ENCODE measurements at regions not wholly inside any gene's neighbourhood (a gene's known extent, or its start where the extent isn't known, plus 50 kb on each side); places are given as distances from the start of the nearest gene placed in this dataset.

DNA sequence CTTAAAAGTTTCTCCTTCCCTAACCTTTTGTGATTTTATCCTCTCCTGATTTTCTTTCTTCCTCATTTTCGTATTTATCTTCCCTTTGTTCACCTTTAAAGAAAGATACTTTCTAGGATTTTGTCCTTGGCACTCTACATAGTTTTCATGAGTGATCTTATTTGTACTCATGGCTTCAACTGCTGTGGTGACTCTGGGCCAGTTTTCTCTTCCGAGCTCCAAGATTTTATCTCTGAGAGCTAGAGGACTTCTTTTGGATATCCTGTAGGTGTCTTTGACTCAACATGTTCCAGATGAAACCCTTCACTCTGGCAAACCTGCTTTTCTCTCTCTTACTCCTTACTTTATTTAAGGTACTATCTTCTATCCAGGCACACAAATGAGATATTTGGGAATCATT lies 53.7 kb upstream of the MACF1 start:
- intact Hi-C loops (cut with DNase I): loop anchor here in 1 of 2 donors (5.0 kb wide), 1 partner anchor 33 kb away; no protein-coding TSS in a partner anchor
- H3K27ac ChIP-seq (ENCODE audit: low read depth in 1 of 2, low read length in 2 of 2): no peak overlapping the region
- no peak for ATAC-seq (ENCODE audit: low FRiP score)
- no peaks in the 10 kb centered on the region for H3K27me3 ChIP-seq (ENCODE audit: control insufficient read depth in 1 of 2, insufficient read depth in 2 of 2, low read length in 1 of 2)
- H3K4me3 ChIP-seq (ENCODE audit: low read length in 2 of 2): no peak overlapping the region
- no peaks in the 10 kb centered on the region for H3K36me3 ChIP-seq (ENCODE audit: control insufficient read depth in 1 of 2, insufficient read depth in 2 of 2, low read length in 1 of 2)
- no peaks in the 10 kb centered on the region for H3K9me3 ChIP-seq (ENCODE audit: control insufficient read depth, low read length)
- WGBS, 2 donors: 44 to 46% methylated on average over 2 of the region's 2 CpGs
- DNase-seq: no peak
- H3K4me1 ChIP-seq (ENCODE audit: control insufficient read depth in 1 of 2, insufficient read depth in 2 of 2, low read length in 2 of 2): peaks cover 18 to 23% of the 10 kb centered on the region in 2 donors

DNA sequence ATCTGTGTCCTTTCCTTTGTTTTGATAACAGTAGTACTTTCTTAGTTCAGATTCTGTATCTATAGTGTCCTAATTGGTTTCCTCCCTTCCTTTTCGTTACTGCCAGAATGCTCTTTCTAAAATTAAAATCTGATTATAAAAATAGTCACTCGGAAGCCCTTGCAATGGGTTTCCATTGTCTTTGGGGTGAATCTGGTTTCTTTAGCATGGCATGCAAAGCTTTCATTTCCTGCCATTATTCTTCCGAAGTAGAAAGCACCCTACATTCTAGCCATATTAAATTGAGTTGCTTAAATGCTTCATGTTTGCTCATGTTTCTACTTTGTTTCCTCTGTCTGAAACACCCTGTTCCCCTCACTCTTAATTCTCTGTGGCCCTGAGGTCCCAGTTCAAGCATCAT lies 53.2 kb upstream of the MACF1 start:
- H3K4me1 ChIP-seq (ENCODE audit: control insufficient read depth in 1 of 2, insufficient read depth in 2 of 2, low read length in 2 of 2): peaks cover 18 to 23% of the 10 kb centered on the region in 2 donors
- WGBS, 2 donors: 86 to 88% methylated on average over 3 of the region's 3 CpGs
- DNase-seq: no peak

DNA sequence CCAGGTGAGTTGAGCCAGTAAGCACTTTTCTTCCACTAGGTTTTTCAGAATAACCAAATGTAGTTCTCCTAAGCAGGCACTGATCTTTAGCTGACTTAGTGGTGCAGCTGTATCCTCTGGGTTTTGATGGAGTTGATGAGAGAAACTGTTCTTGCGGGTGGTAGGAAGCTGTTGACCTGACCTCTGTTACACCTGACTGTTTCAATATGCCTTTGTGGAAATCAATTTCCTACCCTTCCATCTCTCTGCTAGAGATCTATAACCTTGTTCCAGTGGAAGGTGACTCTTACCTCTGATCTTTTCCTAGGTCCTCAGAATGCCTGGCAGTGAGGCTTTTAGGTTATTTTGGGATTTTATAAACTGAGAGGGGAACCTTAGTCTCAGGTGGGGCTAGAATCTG lies 51.6 kb upstream of the MACF1 start:
- no peaks in the 10 kb centered on the region for H3K36me3 ChIP-seq (ENCODE audit: control insufficient read depth in 1 of 2, insufficient read depth in 2 of 2, low read length in 1 of 2)
- no peaks in the 10 kb centered on the region for H3K9me3 ChIP-seq (ENCODE audit: control insufficient read depth, low read length)
- intact Hi-C loops (cut with DNase I): loop anchor here (2.0 to 5.0 kb wide), 2 partner anchors 36 to 42 kb away; no protein-coding TSS in a partner anchor
- H3K27me3 ChIP-seq (ENCODE audit: control insufficient read depth in 1 of 2, insufficient read depth in 2 of 2, low read length in 1 of 2): no peaks in the 10 kb centered on the region
- no peak overlapping the region for H3K4me3 ChIP-seq (ENCODE audit: low read length in 2 of 2)
- no peak for ATAC-seq (ENCODE audit: low FRiP score)
- no peak for DNase-seq
- H3K27ac ChIP-seq (ENCODE audit: low read depth in 1 of 2, low read length in 2 of 2): peak overlapping the region in 1 of 2 donors; percentile 35
- 63 to 79% methylated on average over 1 of the region's 1 CpG for WGBS, 2 donors
- peaks cover 18 to 23% of the 10 kb centered on the region in 2 donors for H3K4me1 ChIP-seq (ENCODE audit: control insufficient read depth in 1 of 2, insufficient read depth in 2 of 2, low read length in 2 of 2)

More for the DNA sequence above, 53.2 kb upstream of the MACF1 start:
- Histone ChIP-seq H3K27ac (ENCODE audit: low read depth in 1 of 2, low read length in 2 of 2) (no peak overlapping the region), H3K9me3 (ENCODE audit: control insufficient read depth, low read length) (no peaks in the 10 kb centered on the region), H3K4me3 (ENCODE audit: low read length in 2 of 2) (no peak overlapping the region), H3K36me3 (ENCODE audit: control insufficient read depth in 1 of 2, insufficient read depth in 2 of 2, low read length in 1 of 2) (no peaks in the 10 kb centered on the region), H3K27me3 (ENCODE audit: control insufficient read depth in 1 of 2, insufficient read depth in 2 of 2, low read length in 1 of 2) (no peaks in the 10 kb centered on the region)
- intact Hi-C loops (cut with DNase I): loop anchor here in 1 of 2 donors (5.0 kb wide), 1 partner anchor 34 kb away; no protein-coding TSS in a partner anchor
- no peak for ATAC-seq (ENCODE audit: low FRiP score)

DNA sequence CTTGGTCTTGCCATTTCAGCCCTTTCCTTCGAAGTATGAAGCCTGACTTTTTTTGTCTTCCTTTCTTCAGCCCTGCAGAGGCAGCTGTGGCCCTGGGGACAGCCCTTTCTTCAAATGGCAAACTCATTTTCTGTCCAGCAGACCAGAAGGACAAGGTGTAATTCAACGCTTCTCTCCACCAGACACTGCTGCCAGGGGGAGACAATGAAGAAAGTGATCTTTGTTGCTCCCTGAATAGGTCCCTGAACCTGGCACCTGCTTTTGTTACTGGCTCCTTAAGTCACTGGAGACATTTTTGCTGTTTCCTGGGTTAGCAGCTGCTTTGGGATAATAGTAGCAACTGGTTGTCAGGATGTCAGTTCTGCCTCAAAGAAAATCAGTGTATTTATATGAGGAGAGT lies 50.8 kb upstream of the MACF1 start:
- Histone ChIP-seq H3K4me1 (ENCODE audit: control insufficient read depth in 1 of 2, insufficient read depth in 2 of 2, low read length in 2 of 2) (peaks cover 22 to 30% of the 10 kb centered on the region in 2 donors), H3K36me3 (ENCODE audit: control insufficient read depth in 1 of 2, insufficient read depth in 2 of 2, low read length in 1 of 2) (no peaks in the 10 kb centered on the region), H3K9me3 (ENCODE audit: control insufficient read depth, low read length) (no peaks in the 10 kb centered on the region), H3K27ac (ENCODE audit: low read depth in 1 of 2, low read length in 2 of 2) (no peak overlapping the region), H3K27me3 (ENCODE audit: control insufficient read depth in 1 of 2, insufficient read depth in 2 of 2, low read length in 1 of 2) (no peaks in the 10 kb centered on the region), H3K4me3 (ENCODE audit: low read length in 2 of 2) (no peak overlapping the region)
- intact Hi-C loops (cut with DNase I): loop anchor here (2.0 to 5.0 kb wide), 2 partner anchors 36 to 43 kb away; no protein-coding TSS in a partner anchor
- no peak for ATAC-seq (ENCODE audit: low FRiP score)
- no peak for DNase-seq
- WGBS, 2 donors: 58 to 68% methylated on average over 2 of the region's 2 CpGs

DNA sequence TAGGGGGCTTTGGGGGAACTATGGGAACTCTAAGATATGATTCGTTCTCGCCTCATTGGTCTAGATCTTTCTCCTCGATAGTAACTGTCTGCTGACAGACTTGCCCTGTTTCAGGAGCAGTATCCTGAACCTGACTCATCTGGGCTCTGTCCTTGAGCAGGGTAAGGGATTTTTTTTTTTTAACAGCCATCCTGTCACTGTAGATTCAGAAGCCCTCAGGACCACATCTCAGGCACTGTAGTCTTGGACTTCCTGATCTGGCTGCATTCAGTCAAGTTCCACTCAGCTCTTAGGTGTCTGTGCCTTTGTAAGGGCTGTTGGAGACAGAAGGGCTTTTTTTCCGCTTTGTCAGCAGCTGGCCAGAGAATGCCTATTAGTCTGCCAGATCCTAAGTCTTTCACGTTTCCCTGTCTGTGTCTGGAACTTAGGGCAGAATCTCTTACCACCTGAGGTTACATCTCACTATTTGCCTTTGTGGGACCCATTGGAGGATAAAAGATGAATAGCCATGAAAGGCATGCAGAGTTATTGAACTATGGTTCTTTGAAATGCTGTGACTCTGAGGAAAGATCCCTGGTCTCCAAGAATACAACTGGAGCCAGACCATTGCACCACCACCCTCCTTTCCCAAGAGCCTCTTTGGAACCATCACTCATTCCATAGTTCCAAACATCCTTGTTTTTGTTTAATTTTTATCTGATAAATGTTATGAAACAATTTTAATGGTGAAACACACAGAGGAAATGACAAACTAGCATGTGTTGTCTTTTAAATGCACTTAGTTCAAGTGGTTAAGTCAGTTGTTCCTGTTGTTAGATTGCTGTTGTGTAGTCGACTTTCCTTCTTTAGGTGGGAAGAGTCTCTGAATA lies 49.7 kb upstream of the MACF1 start:
- Histone ChIP-seq H3K4me3 (ENCODE audit: low read length in 2 of 2) (no peak overlapping the region), H3K36me3 (ENCODE audit: control insufficient read depth in 1 of 2, insufficient read depth in 2 of 2, low read length in 1 of 2) (no peaks in the 10 kb centered on the region), H3K4me1 (ENCODE audit: control insufficient read depth in 1 of 2, insufficient read depth in 2 of 2, low read length in 2 of 2) (peaks cover 25 to 30% of the 10 kb centered on the region in 2 donors), H3K27me3 (ENCODE audit: control insufficient read depth in 1 of 2, insufficient read depth in 2 of 2, low read length in 1 of 2) (no peaks in the 10 kb centered on the region), H3K27ac (ENCODE audit: low read depth in 1 of 2, low read length in 2 of 2) (peak overlapping the region in 1 of 2 donors; percentile 54), H3K9me3 (ENCODE audit: control insufficient read depth, low read length) (no peaks in the 10 kb centered on the region)
- peak; percentile 85 for ATAC-seq (ENCODE audit: low FRiP score)
- 37 to 43% methylated on average over 6 of the region's 6 CpGs for WGBS, 2 donors
- intact Hi-C loops (cut with DNase I): loop anchor here in 1 of 2 donors (5.0 kb wide), 1 partner anchor 37 kb away; no protein-coding TSS in a partner anchor
- peak in 1 of 2 donors; percentile 62 for DNase-seq

Measured in aorta (tissue), 5 donors.